ENCODE measurements at regions not wholly inside any gene's neighbourhood (a gene's known extent, or its start where the extent isn't known, plus 50 kb on each side); places are given as distances from the start of the nearest gene placed in this dataset.

- no peak for DNase-seq
Measured at GRCh38 chr3:31357451-31357850, 175.3 kb upstream of the STT3B start.

GRCh38 chr3:31358473-31359070 is 174.2 kb upstream of the STT3B start:
- no peak for DNase-seq

GRCh38 chr3:31361371-31362273 is 171.1 kb upstream of the STT3B start:
- no peak for DNase-seq

GRCh38 chr3:31364188-31364587 is 168.5 kb upstream of the STT3B start:
- no peak for DNase-seq

- DNase-seq: no peak
Measured at GRCh38 chr3:31364711-31365110, 168.0 kb upstream of the STT3B start.

- no peak for DNase-seq
Measured at GRCh38 chr3:31367518-31367917, 165.2 kb upstream of the STT3B start.

GRCh38 chr3:31369637-31370379 is 162.9 kb upstream of the STT3B start:
- no peak for DNase-seq

- no peak for DNase-seq
Measured at GRCh38 chr3:31370380-31370666, 162.4 kb upstream of the STT3B start.

GRCh38 chr3:31370681-31371080 is 162.0 kb upstream of the STT3B start:
- DNase-seq: no peak

- DNase-seq: no peak
Measured at GRCh38 chr3:31371484-31372177, 161.1 kb upstream of the STT3B start.

GRCh38 chr3:31373681-31374080 is 159.0 kb upstream of the STT3B start:
- no peak for DNase-seq

- DNase-seq: peak; percentile 31
Measured at GRCh38 chr3:31377045-31377642, 155.6 kb upstream of the STT3B start.

- DNase-seq: no peak
Measured at GRCh38 chr3:31378231-31378630, 154.5 kb upstream of the STT3B start.

- DNase-seq: no peak
Measured at GRCh38 chr3:31379598-31379997, 153.1 kb upstream of the STT3B start.

GRCh38 chr3:31382856-31383255 is 149.9 kb upstream of the STT3B start:
- DNase-seq: no peak

GRCh38 chr3:31384117-31384516 is 148.6 kb upstream of the STT3B start:
- DNase-seq: no peak

GRCh38 chr3:31389939-31390338 is 142.8 kb upstream of the STT3B start:
- DNase-seq: no peak

- DNase-seq: no peak
Measured at GRCh38 chr3:31390466-31390865, 142.3 kb upstream of the STT3B start.

GRCh38 chr3:31391150-31391549 is 141.6 kb upstream of the STT3B start:
- no peak for DNase-seq

GRCh38 chr3:31392568-31392967 is 140.2 kb upstream of the STT3B start:
- no peak for DNase-seq

- no peak for DNase-seq
Measured at GRCh38 chr3:31399271-31399670, 133.5 kb upstream of the STT3B start.

GRCh38 chr3:31402117-31402516 is 130.6 kb upstream of the STT3B start:
- DNase-seq: no peak

GRCh38 chr3:31403197-31403596 is 129.5 kb upstream of the STT3B start:
- no peak for DNase-seq

Measured in 8988T (cell line).